ENCODE measurements at regions not wholly inside any gene's neighbourhood (a gene's known extent, or its start where the extent isn't known, plus 50 kb on each side); places are given as distances from the start of the nearest gene placed in this dataset.
"Not testable (repeated sequence)": the region's sequence is repeated elsewhere in the genome, so short reads cannot be mapped to it uniquely, and the experiment has no call there.

DNA sequence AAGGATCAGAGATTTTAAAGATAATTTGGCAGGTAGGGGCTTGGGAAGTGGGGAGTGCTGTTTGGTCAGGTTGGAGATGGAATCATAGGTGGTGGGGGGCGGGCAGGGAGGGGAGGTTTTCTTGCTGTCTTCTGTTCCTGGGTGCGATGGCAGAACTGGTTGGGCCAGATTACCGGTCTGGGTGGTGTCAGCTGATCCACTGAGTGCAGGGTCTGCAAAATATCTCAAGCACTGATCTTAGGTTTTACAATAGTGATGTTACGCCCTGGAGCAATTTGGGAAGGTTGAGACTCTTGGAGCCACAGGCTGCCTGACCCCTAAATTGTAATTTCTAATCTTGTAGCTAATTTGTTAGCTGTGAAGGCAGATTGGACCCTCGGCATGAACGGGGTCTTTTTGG, 78.0 kb upstream of the PARP8 start:
- not testable (repeated sequence) for DNase-seq (ENCODE audit: low spot score)

DNA sequence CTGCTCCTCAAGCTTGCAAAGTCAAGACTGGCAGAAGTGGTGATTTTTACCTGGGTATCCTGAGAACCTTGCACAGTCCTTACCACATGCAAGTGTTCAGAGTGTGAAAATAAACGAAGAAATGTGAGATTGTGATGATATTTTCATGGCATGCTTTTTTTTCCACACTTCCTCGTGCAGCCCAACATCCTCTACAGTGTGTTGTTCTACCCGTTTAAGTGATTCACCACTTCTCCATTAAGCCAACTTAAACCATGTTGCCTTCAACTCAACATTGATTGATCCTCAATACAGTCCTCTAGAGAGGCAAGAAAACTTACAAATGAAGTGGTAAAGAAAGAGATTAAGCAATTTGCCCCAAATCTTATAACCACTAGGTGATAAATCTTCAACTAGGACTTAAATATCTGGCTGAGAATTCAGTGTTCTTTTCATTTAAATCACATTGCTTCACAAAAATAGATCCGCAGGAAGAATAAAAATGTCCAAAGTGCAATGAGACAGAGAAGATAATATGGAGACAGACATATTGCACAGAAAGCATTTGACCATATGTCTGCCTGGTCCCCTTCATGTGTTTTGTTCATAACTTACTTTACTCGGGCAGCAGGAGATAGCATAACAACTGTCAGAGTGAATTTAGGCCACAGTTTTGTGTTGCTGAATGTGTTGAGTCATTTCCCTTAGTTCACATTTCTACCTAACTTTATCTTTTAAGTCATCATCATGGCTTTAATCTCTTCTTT, 75.8 kb upstream of the PARP8 start:
- not testable (repeated sequence) for DNase-seq (ENCODE audit: low spot score)

- not testable (repeated sequence) for DNase-seq (ENCODE audit: low spot score)
These were observed 75.1 kb upstream of the PARP8 start for GRCh38 chr5:50591338-50591737.

- DNase-seq (ENCODE audit: low spot score): no peak
These were observed 72.8 kb upstream of the PARP8 start for GRCh38 chr5:50593681-50594080.

- DNase-seq (ENCODE audit: low spot score): no peak
These were observed 71.2 kb upstream of the PARP8 start for GRCh38 chr5:50595199-50595598.

DNA sequence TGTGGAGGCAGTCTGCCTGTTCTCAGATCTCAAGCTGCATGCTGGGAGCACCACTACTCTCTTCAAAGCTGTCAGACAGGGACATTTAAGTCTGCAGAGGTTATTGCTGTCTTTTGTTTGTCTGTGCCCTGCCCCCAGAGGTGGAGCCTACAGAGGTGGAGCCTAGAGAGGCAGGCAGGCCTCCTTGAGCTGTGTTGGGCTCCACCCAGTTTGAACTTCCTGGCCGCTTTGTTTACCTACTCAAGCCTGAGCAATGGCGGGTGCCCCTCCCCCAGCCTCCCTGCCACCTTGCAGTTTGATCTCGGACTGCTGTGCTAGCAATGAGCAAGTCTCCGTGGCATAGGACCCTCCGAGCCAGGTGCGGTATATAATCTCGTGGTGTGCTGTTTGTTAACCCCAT, 64.9 kb upstream of the PARP8 start:
- DNase-seq (ENCODE audit: low spot score): not testable (repeated sequence)

DNA sequence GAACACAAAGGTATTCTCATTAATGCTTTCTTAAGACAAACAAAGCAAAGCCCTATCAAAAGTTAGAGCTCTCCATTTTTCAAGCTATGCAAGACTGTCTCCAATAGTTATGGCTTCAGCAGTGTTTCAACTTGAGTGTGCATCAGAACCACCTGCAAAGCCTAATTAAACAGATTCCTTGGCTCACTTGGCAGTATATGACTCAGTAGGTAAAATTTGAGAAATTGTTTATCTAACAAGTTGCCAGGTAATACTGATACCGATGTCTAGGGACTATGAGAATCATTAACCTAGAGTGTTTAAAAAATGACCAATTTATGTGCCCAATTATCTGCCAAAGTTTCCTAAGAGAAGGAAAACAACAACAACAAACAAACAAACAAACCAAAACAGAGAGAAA, 60.3 kb upstream of the PARP8 start:
- no peak for DNase-seq (ENCODE audit: low spot score)

DNA sequence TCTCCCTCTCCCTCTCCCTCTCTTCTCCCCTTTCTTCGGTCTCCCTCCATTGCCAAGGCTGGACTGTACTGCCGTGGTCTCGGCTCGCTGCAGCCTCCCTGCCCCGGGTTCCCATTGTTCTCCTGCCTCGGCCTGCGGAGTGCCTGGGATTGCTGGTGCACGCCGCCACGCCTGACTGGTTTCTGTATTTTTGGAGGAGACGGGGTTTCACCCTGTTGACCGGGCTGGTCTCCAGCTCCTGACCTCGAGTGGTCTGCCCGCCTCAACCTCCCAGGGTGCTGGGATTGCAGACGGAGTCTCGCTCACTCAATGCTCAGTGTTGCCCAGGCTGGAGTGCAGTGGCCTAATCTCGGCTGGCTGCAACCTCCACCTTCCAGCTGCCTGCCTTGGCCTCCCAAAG, 59.0 kb upstream of the PARP8 start:
- not testable (repeated sequence) for DNase-seq (ENCODE audit: low spot score)

DNA sequence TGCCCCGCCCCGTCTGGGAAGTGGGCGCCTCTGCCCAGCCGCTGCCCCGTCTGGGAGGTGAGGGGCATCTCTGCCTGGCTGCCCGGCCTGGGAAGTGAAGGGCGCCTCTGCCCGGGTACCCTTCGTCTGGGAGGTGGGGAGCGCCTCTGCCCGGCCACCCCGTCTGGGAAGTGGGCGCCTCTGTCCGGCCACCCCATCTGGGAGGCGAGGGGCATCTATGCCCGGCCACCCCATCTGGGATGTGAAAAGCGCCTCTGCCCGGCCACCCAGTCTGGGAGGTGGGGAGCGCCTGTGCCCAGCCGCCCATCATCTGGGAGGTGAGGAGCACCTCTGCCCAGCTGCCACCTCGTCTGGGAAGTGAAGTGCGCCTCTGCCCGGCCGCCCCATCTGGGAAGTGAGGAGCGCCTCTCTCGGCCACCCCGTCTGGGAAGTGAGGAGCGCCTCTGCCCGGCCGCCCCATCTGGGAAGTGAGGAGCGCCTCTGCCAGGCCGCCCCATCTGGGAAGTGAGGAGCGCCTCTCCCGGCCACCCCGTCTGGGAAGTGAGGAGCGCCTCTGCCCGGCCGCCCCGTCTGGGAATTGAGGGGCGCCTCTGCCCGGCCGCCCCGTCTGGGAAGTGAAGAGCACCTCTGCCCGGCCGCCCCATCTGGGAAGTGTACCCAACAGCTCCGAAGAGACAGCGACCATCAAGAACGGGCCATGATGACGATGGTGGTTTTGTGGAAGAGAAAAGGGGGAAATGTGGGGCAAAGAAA, 58.3 kb upstream of the PARP8 start:
- not testable (repeated sequence) for DNase-seq (ENCODE audit: low spot score)

- peak; percentile 2 for DNase-seq (ENCODE audit: low spot score)
These were observed 53.4 kb upstream of the PARP8 start for GRCh38 chr5:50613057-50613456.
